OCI-LY7 (cell line): ENCODE measurements at regions not wholly inside any gene's neighbourhood (a gene's known extent, or its start where the extent isn't known, plus 50 kb on each side); places are given as distances from the start of the nearest gene placed in this dataset.

Experiments
- CTCF ChIP-seq: fragments of 200-600 bp; sonication (generic); conservative IDR thresholded peaks from 2 replicates; pipeline ENCODE4 v1.5.1; 2014; ENCODE audit warnings: mild to moderate bottlenecking, antibody characterized with exemption, low read length, moderate library complexity, mixed read lengths
- EZH2phosphoT487 ChIP-seq: fragments of 200-600 bp; sonication (generic); IDR thresholded peaks from 2 replicates; pipeline ENCODE4 v1.6.1; 2018; ENCODE audit warnings: low read depth, borderline replicate concordance, mild to moderate bottlenecking, mixed run types, antibody characterized with exemption, low read length, moderate library complexity, mixed read lengths

GRCh38 chr16:19980632-19981265 lies 92.9 kb downstream of the GPR139 start:
- peak; percentile 64 for TF ChIP-seq CTCF
- no peak for TF ChIP-seq EZH2phosphoT487
